ENCODE measurements at regions not wholly inside any gene's neighbourhood (a gene's known extent, or its start where the extent isn't known, plus 50 kb on each side); places are given as distances from the start of the nearest gene placed in this dataset.

DNA sequence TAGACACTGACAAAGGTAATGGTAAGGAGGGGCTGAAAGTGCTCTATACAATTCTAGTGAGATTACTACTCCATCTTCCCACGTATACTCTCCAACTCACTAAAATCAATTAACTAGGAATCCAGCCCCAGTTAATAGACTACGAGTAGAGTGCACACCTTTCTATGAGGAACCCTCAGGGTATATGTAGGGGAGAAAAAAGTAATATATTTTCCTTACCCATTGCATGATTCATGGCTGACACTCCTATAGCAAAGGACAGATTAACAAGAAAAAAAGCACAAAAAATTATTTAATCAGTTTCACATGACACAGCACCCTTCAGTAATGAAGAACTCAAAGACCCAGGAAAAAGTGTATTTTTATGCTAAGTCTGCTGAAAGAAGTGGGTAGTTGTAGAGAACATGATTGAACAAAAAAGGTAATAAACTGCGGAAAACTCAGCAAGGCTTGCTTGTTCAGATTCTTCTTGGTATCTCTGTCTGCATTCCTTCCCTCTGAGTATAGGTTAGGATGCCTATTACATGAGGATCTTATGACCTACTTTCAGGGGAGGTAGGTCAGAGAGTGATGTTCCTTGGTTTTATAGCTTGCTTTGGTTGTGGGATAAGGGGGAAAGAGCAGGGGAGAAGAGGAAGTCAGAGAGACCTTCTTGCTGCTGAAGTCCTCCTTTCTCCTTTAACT is 342.0 kb upstream of the DLGAP1 start:
- no peak for DNase-seq (ENCODE audit: low read depth)
- no peaks in the 10 kb centered on the region for H3K36me3 ChIP-seq (ENCODE audit: control insufficient read depth, insufficient read depth, low read length)
- TF ChIP-seq, protein P1, sequence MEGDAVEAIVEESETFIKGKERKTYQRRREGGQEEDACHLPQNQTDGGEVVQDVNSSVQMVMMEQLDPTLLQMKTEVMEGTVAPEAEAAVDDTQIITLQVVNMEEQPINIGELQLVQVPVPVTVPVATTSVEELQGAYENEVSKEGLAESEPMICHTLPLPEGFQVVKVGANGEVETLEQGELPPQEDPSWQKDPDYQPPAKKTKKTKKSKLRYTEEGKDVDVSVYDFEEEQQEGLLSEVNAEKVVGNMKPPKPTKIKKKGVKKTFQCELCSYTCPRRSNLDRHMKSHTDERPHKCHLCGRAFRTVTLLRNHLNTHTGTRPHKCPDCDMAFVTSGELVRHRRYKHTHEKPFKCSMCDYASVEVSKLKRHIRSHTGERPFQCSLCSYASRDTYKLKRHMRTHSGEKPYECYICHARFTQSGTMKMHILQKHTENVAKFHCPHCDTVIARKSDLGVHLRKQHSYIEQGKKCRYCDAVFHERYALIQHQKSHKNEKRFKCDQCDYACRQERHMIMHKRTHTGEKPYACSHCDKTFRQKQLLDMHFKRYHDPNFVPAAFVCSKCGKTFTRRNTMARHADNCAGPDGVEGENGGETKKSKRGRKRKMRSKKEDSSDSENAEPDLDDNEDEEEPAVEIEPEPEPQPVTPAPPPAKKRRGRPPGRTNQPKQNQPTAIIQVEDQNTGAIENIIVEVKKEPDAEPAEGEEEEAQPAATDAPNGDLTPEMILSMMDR (IDR thresholded peaks at IDR 0.05; ENCODE audit: insufficient read depth, low read length, severe bottlenecking): no peak
- H3K4me3 ChIP-seq (ENCODE audit: low read depth, low read length): no peak overlapping the region
- no peak for FAIRE-seq
- H3K27me3 ChIP-seq (ENCODE audit: control insufficient read depth, insufficient read depth, low read length): no peaks in the 10 kb centered on the region

DNA sequence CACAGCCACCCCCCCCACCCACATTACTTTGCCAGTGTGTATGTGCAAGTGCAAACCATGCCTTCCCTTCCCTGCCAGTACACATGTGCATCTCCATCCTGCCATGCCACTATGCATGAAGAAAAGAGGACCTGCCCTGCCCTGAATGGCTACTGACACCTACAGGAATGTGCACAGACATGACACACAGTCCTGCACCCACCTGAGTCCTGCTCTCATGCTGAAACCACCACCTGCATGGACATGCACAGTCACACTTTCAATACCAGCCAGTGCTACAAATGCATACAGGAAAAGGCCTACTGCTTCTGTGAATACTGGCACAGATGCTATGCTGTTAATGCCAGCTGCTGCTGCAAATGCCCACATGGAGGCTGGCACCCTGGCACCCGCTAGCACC is 334.4 kb upstream of the DLGAP1 start:
- FAIRE-seq (no peak), DNase-seq (ENCODE audit: low read depth) (no peak)
- H3K4me3 ChIP-seq (ENCODE audit: low read depth, low read length): no peak overlapping the region
- no peaks in the 10 kb centered on the region for H3K36me3 ChIP-seq (ENCODE audit: control insufficient read depth, insufficient read depth, low read length)
- TF ChIP-seq, protein P1 (IDR thresholded peaks at IDR 0.05; ENCODE audit: insufficient read depth, low read length, severe bottlenecking): no peak
- H3K27me3 ChIP-seq (ENCODE audit: control insufficient read depth, insufficient read depth, low read length): no peaks in the 10 kb centered on the region

DNA sequence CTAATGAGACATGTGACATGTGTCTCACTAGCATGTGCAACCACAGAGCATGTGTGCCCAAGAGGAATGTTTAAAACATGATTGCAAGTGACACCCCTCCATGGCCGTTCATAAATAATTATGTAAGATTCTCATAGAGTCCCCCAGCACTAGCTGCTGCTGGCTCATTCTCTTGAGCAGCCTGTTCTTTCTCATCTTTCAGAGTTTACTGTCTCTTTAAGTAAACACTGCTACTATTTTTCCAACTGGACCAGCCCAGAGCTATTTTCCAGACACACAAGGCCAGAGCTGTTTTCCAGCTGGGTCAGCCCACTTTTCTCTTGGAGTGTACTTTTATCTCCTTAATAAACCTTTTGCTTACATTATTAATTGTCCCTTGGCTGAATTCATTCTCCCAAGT is 326.8 kb upstream of the DLGAP1 start:
- Histone ChIP-seq H3K36me3 (ENCODE audit: control insufficient read depth, insufficient read depth, low read length) (no peaks in the 10 kb centered on the region), H3K27me3 (ENCODE audit: control insufficient read depth, insufficient read depth, low read length) (no peaks in the 10 kb centered on the region), H3K4me3 (ENCODE audit: low read depth, low read length) (no peak overlapping the region)
- DNase-seq (ENCODE audit: low read depth): no peak
- TF ChIP-seq, protein P1 (IDR thresholded peaks at IDR 0.05; ENCODE audit: insufficient read depth, low read length, severe bottlenecking): no peak
- no peak for FAIRE-seq

DNA sequence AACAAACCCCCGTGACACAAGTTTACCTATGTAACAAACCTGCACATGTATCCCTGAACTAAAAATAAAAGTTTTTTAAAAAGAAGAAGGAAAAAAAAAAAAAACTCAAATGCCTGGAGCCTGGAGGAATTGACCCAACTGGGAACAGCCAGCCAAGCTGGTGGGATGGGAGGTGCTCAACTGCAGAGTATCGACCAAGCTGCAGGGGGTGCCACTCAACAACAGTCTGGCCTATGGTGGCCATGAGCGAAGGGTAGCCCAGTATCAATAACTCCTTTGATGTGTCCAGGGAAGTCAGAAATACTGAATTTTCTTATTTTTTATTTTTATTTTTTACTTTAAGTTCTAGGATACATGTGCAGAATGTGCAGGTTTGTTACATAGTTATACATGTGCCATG is 310.3 kb upstream of the DLGAP1 start:
- no peak for FAIRE-seq
- H3K27me3 ChIP-seq (ENCODE audit: control insufficient read depth, insufficient read depth, low read length): no peaks in the 10 kb centered on the region
- DNase-seq (ENCODE audit: low read depth): no peak

DNA sequence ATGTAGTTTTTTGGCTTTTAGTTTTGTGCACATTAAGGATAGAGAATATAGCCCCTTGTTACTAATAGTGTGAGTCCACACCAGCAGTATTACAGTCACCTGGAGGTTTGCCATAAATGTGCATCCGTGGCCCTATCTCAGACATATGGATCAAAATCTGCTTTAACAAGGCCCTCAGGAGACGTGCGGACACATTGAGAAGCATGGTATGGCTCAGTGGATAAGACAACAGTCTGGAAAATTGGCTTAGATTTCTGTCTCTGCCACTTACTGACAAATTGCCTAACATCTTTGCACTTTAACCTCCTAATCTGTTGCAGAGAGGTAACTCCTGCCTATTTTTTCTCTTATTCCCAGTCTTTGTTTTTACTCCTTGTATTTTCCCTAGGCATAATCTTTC is 307.2 kb upstream of the DLGAP1 start:
- Histone ChIP-seq H3K4me3 (ENCODE audit: low read depth, low read length) (no peak overlapping the region), H3K27me3 (ENCODE audit: control insufficient read depth, insufficient read depth, low read length) (no peaks in the 10 kb centered on the region), H3K36me3 (ENCODE audit: control insufficient read depth, insufficient read depth, low read length) (no peaks in the 10 kb centered on the region)
- TF ChIP-seq, protein P1 (IDR thresholded peaks at IDR 0.05; ENCODE audit: insufficient read depth, low read length, severe bottlenecking): no peak
- FAIRE-seq (no peak), DNase-seq (ENCODE audit: low read depth) (no peak)

More for the DNA sequence above, 310.3 kb upstream of the DLGAP1 start:
- TF ChIP-seq, protein P1 (IDR thresholded peaks at IDR 0.05; ENCODE audit: insufficient read depth, low read length, severe bottlenecking): no peak
- Histone ChIP-seq H3K4me3 (ENCODE audit: low read depth, low read length) (no peak overlapping the region), H3K36me3 (ENCODE audit: control insufficient read depth, insufficient read depth, low read length) (no peaks in the 10 kb centered on the region)

DNA sequence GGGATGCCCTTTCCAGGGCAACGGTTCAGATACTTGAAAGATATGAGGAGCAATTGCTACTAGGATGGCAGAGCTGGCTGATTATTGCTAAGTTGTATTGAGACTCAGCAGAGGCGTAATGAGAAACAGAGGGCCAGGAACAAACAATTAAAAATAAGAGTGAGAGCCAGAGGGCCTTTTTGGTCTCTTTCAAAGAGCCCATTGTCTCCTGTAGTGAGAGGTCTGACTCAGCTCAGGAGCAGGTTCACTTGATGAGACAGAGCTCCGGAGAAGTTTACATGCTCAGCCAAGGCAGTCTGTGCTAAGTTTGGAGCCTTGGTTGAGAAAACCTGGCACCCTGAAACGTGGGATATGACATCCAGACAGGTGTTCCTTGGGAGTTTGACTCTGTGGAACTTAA is 303.9 kb upstream of the DLGAP1 start:
- Histone ChIP-seq H3K4me3 (ENCODE audit: low read depth, low read length) (no peak overlapping the region), H3K36me3 (ENCODE audit: control insufficient read depth, insufficient read depth, low read length) (no peaks in the 10 kb centered on the region), H3K27me3 (ENCODE audit: control insufficient read depth, insufficient read depth, low read length) (no peaks in the 10 kb centered on the region)
- no peak for DNase-seq (ENCODE audit: low read depth)
- no peak for FAIRE-seq
- TF ChIP-seq, protein P1 (IDR thresholded peaks at IDR 0.05; ENCODE audit: insufficient read depth, low read length, severe bottlenecking): no peak
